Panc1 (cell line): ENCODE measurements at regions not wholly inside any gene's neighbourhood (a gene's known extent, or its start where the extent isn't known, plus 50 kb on each side); places are given as distances from the start of the nearest gene placed in this dataset.

ENCODE experiments used
- POLR2AphosphoS5 ChIP-seq: IDR thresholded peaks from 2 replicates; pipeline ENCODE4 v1.6.1; 2012; ENCODE audit warnings: mild to moderate bottlenecking, low read depth, low read length, moderate library complexity
- SIN3A ChIP-seq: IDR thresholded peaks from 2 replicates; pipeline ENCODE4 v1.6.1; 2012; ENCODE audit warnings: low read depth, mild to moderate bottlenecking, low read length, moderate library complexity, borderline replicate concordance; ENCODE audit not compliant: insufficient read depth
- TCF7L2 ChIP-seq: IDR thresholded peaks from 2 replicates; pipeline ENCODE4 v1.6.1; 2011; ENCODE audit warnings: mild to moderate bottlenecking, low read depth, low read length, inconsistent platforms
- TF ChIP-seq, protein P1 (sequence below): fragments of 450-650 bp; IDR thresholded peaks from 2 replicates; pipeline ENCODE4 v1.5.1; 2017; ENCODE audit warnings: mild to moderate bottlenecking
- TF ChIP-seq, protein P2 (sequence below), 2 experiments: IDR thresholded peaks; 2 replicates each; pipeline ENCODE4 v1.6.1; 2011 to 2012; ENCODE audit warnings: low read depth in 2 of 2, control low read depth in 1 of 2, low read length in 1 of 2, mild to moderate bottlenecking in 1 of 2, moderate library complexity in 1 of 2; ENCODE audit not compliant: insufficient read depth in 1 of 2

DNA sequence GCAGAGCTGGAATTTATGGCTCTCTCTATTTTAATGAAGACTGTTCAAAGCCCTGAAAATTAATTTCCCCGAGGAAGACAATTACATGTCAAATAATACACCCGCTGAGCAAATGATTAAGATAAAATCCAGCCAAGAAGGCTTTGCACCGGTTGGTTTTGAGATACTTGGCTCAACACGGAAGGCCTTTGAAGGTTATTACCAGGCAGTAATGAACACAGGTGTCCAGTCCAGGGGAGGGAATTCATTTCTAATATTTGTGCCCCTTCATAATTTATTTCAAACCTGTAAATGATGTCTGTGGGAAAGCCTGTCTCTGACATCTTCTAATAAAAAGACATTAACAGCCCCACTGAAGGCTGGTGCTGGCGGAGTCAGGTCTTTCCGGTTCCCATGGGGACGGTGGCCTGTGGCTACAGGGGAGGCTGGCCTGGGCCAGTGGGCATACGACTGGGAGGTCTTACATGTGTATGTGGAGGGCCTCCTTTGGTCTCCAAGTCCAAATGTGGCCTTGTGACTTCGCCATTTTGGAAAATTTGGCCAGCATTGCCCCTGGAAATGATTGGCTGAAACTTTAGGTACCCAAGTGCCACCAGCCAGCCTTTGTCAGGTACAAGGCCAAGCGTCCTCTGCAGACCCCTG, 49.9 kb upstream of the IQSEC1 start:
- TF ChIP-seq, protein P1, sequence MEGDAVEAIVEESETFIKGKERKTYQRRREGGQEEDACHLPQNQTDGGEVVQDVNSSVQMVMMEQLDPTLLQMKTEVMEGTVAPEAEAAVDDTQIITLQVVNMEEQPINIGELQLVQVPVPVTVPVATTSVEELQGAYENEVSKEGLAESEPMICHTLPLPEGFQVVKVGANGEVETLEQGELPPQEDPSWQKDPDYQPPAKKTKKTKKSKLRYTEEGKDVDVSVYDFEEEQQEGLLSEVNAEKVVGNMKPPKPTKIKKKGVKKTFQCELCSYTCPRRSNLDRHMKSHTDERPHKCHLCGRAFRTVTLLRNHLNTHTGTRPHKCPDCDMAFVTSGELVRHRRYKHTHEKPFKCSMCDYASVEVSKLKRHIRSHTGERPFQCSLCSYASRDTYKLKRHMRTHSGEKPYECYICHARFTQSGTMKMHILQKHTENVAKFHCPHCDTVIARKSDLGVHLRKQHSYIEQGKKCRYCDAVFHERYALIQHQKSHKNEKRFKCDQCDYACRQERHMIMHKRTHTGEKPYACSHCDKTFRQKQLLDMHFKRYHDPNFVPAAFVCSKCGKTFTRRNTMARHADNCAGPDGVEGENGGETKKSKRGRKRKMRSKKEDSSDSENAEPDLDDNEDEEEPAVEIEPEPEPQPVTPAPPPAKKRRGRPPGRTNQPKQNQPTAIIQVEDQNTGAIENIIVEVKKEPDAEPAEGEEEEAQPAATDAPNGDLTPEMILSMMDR: no peak
- TF ChIP-seq POLR2AphosphoS5 (no peak), SIN3A (no peak), TCF7L2 (no peak)
- TF ChIP-seq, protein P2, sequence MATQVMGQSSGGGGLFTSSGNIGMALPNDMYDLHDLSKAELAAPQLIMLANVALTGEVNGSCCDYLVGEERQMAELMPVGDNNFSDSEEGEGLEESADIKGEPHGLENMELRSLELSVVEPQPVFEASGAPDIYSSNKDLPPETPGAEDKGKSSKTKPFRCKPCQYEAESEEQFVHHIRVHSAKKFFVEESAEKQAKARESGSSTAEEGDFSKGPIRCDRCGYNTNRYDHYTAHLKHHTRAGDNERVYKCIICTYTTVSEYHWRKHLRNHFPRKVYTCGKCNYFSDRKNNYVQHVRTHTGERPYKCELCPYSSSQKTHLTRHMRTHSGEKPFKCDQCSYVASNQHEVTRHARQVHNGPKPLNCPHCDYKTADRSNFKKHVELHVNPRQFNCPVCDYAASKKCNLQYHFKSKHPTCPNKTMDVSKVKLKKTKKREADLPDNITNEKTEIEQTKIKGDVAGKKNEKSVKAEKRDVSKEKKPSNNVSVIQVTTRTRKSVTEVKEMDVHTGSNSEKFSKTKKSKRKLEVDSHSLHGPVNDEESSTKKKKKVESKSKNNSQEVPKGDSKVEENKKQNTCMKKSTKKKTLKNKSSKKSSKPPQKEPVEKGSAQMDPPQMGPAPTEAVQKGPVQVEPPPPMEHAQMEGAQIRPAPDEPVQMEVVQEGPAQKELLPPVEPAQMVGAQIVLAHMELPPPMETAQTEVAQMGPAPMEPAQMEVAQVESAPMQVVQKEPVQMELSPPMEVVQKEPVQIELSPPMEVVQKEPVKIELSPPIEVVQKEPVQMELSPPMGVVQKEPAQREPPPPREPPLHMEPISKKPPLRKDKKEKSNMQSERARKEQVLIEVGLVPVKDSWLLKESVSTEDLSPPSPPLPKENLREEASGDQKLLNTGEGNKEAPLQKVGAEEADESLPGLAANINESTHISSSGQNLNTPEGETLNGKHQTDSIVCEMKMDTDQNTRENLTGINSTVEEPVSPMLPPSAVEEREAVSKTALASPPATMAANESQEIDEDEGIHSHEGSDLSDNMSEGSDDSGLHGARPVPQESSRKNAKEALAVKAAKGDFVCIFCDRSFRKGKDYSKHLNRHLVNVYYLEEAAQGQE (IDR thresholded peaks at IDR 0.05; ENCODE audit: insufficient read depth in 1 of 2, low read depth in 2 of 2, low read length in 1 of 2): no peak
